Liver (tissue), 3 donors: ENCODE measurements at regions not wholly inside any gene's neighbourhood (a gene's known extent, or its start where the extent isn't known, plus 50 kb on each side); places are given as distances from the start of the nearest gene placed in this dataset.

Source experiments
- CTCF ChIP-seq: fragments of 150-350 bp; IDR thresholded peaks from 2 replicates; pipeline ENCODE4 v1.5.1; 2017; ENCODE audit warnings: improper control_type of control experiment, low read depth, low read length; ENCODE audit not compliant: missing input control
- RAD21 ChIP-seq, 2 donors: IDR thresholded peaks; 2 replicates each; pipeline ENCODE4 v1.6.1; 2016; ENCODE audit warnings: antibody characterized with exemption in 2 of 2, mild to moderate bottlenecking in 2 of 2
- RXRA ChIP-seq, 2 donors: IDR thresholded peaks; 2 replicates each; pipeline ENCODE4 v1.6.1; 2017 to 2018; ENCODE audit warnings: antibody characterized with exemption in 2 of 2, mild to moderate bottlenecking in 1 of 2
- donor health status: healthy.
- donor health status: healthy.

GRCh38 chr20:5677389-5677788 lies 66.6 kb upstream of the GPCPD1 start:
- TF ChIP-seq CTCF (no peak), RAD21 (IDR thresholded peaks at IDR 0.05) (no peak), RXRA (IDR thresholded peaks at IDR 0.05) (no peak)
